Fibroblast of lung (primary cell): ENCODE measurements at regions not wholly inside any gene's neighbourhood (a gene's known extent, or its start where the extent isn't known, plus 50 kb on each side); places are given as distances from the start of the nearest gene placed in this dataset.

Experiments
- DNase-seq, 2 donors: peaks; one replicate each; pipeline versions ENCODE4 v3.0.0 to v3.0.0-alpha.2; 2010; ENCODE audit warnings: low read depth in 2 of 2
- H2AFZ ChIP-seq: 2 replicates; pipeline ENCODE4 v1.5.1; 2012; ENCODE audit warnings: low read length, control low read depth, inconsistent platforms
- H3K27ac ChIP-seq: 2 replicates; pipeline ENCODE4 v1.5.1; 2011; ENCODE audit warnings: low read length, control low read depth; ENCODE audit not compliant: insufficient read depth
- H3K27me3 ChIP-seq: 2 replicates; pipeline ENCODE4 v1.5.1; 2011; ENCODE audit warnings: mild to moderate bottlenecking, low read length; ENCODE audit not compliant: control insufficient read depth, insufficient read depth
- H3K36me3 ChIP-seq: 2 replicates; pipeline ENCODE4 v1.5.1; 2011; ENCODE audit warnings: low read length; ENCODE audit not compliant: control insufficient read depth, insufficient read depth
- H3K4me1 ChIP-seq: 2 replicates; pipeline ENCODE4 v1.5.1; 2011; ENCODE audit warnings: low read length; ENCODE audit not compliant: control insufficient read depth, insufficient read depth; ENCODE audit errors: extremely low read depth
- H3K4me2 ChIP-seq: 2 replicates; pipeline ENCODE4 v1.5.1; 2011; ENCODE audit warnings: low read length, control low read depth; ENCODE audit not compliant: insufficient read depth; ENCODE audit errors: extremely low read depth
- H3K4me3 ChIP-seq, 4 experiments: fragments of 200-600 bp in 1 of 4; sonication (generic) in 1 of 4; replicated peaks in 1 of 4; 2 replicates each; pipeline ENCODE4 v1.5.1; 2011 to 2016; ENCODE audit warnings: low read length in 4 of 4, low read depth in 3 of 4, mild to moderate bottlenecking in 3 of 4, control low read depth in 2 of 4, inconsistent platforms in 1 of 4, mixed read lengths in 1 of 4; ENCODE audit not compliant: insufficient read depth in 1 of 4; ENCODE audit errors: control extremely low read depth in 1 of 4
- H3K79me2 ChIP-seq: 2 replicates; pipeline ENCODE4 v1.5.1; 2012; ENCODE audit warnings: mild to moderate bottlenecking, low read length, inconsistent platforms; ENCODE audit not compliant: control insufficient read depth, insufficient read depth
- H3K9ac ChIP-seq: 2 replicates; pipeline ENCODE4 v1.5.1; 2011; ENCODE audit warnings: mild to moderate bottlenecking, low read length, control low read depth; ENCODE audit not compliant: insufficient read depth
- H3K9me3 ChIP-seq: 2 replicates; pipeline ENCODE4 v1.5.1; 2012; ENCODE audit warnings: low read depth, low read length; ENCODE audit not compliant: control insufficient read depth, insufficient read depth
- H4K20me1 ChIP-seq: 2 replicates; pipeline ENCODE4 v1.5.1; 2011; ENCODE audit warnings: low read length; ENCODE audit not compliant: control insufficient read depth, insufficient read depth; ENCODE audit errors: extremely low read depth
- EZH2 ChIP-seq: IDR thresholded peaks from 2 replicates; pipeline ENCODE4 v1.5.1; 2012; ENCODE audit warnings: low read length, control low read depth, mild to moderate bottlenecking; ENCODE audit errors: missing control alignments
- TF ChIP-seq, protein P1 (sequence below), 2 donors: IDR thresholded peaks in 1 of 2; conservative IDR thresholded peaks in 1 of 2; 1 replicate in 1 of 2; 2 replicates in 1 of 2; pipeline ENCODE4 v1.5.1; 2011 to 2012; ENCODE audit warnings: low read length in 2 of 2, control low read depth in 1 of 2, inconsistent platforms in 1 of 2, low read depth in 1 of 2, mild to moderate bottlenecking in 1 of 2

DNA sequence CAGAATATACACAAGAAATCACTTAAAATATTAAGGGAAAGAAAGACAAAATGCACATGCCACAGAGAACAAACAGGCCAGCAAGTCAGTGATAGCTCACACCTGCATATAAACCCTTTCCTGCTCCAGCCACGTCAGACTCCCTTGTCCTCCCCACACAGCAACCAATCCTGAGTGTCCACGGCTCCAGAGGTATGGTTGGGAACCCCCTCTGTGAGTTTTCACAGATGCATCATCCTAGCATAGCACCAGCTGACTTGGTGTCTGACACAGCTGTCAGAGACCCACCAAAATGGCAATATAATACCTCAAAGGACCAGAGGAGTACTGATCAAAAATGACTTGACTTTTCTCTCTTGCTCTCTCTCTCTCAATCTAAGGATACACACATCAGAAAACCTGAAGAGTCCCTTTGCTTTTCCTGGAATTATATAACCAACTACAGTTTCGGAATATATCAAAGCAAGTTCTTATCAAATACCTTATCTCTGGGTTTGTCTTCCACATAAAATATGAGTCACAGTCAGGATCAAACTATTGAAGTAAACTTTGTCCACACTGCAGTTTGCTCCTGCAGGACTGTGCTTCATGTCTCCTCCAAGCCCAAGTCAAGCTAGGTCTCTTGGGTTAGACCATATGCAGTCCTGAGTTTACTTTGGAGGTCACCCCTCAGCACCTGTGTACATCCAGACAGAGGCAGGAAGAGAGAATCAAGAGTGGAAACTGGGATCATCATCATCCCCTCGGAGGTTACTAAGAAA lies 187.1 kb upstream of the THBS1 start:
- H3K36me3 ChIP-seq, result no peaks in the 10 kb centered on the region
- DNase-seq, result no peak
- no peaks in the 10 kb centered on the region for H3K4me1 ChIP-seq
- H3K9ac ChIP-seq, result no peak overlapping the region
- no peak overlapping the region for H3K4me2 ChIP-seq
- H3K9me3 ChIP-seq, result no peaks in the 10 kb centered on the region
- no peak for TF ChIP-seq EZH2
- TF ChIP-seq, protein P1, sequence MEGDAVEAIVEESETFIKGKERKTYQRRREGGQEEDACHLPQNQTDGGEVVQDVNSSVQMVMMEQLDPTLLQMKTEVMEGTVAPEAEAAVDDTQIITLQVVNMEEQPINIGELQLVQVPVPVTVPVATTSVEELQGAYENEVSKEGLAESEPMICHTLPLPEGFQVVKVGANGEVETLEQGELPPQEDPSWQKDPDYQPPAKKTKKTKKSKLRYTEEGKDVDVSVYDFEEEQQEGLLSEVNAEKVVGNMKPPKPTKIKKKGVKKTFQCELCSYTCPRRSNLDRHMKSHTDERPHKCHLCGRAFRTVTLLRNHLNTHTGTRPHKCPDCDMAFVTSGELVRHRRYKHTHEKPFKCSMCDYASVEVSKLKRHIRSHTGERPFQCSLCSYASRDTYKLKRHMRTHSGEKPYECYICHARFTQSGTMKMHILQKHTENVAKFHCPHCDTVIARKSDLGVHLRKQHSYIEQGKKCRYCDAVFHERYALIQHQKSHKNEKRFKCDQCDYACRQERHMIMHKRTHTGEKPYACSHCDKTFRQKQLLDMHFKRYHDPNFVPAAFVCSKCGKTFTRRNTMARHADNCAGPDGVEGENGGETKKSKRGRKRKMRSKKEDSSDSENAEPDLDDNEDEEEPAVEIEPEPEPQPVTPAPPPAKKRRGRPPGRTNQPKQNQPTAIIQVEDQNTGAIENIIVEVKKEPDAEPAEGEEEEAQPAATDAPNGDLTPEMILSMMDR (conservative IDR thresholded peaks at IDR 0.05 in 1 of 2, IDR thresholded peaks at IDR 0.05 in 1 of 2; ENCODE audit: low read depth in 1 of 2, low read length in 2 of 2), result no peak
- H2AFZ ChIP-seq, result no peak overlapping the region
- no peak overlapping the region for H3K4me3 ChIP-seq
- H3K27me3 ChIP-seq, result no peaks in the 10 kb centered on the region
- no peaks in the 10 kb centered on the region for H3K79me2 ChIP-seq
- no peak overlapping the region for H3K27ac ChIP-seq
- no peaks in the 10 kb centered on the region for H4K20me1 ChIP-seq

DNA sequence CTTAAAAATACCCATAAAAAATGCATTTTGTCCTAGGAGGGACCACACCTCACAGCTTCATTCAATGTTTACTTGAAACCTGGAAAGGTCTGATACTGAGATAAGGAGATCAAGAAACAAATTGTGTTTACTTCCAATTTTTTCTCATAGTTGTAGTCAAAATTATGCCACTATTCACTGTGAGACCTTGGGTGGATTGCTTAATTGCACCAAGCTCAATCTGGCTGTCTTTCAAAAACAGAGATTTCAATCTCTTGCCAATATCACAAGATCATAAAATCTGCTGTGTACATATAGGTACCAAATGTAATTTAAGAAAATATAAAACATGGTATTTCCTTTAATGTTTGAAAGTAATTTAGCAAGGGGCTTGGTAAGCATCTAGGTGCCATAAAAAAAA lies 186.4 kb upstream of the THBS1 start:
- TF ChIP-seq, protein P1 (conservative IDR thresholded peaks at IDR 0.05 in 1 of 2, IDR thresholded peaks at IDR 0.05 in 1 of 2; ENCODE audit: low read depth in 1 of 2, low read length in 2 of 2), result no peak
- no peak for TF ChIP-seq EZH2
- no peak for DNase-seq

DNA sequence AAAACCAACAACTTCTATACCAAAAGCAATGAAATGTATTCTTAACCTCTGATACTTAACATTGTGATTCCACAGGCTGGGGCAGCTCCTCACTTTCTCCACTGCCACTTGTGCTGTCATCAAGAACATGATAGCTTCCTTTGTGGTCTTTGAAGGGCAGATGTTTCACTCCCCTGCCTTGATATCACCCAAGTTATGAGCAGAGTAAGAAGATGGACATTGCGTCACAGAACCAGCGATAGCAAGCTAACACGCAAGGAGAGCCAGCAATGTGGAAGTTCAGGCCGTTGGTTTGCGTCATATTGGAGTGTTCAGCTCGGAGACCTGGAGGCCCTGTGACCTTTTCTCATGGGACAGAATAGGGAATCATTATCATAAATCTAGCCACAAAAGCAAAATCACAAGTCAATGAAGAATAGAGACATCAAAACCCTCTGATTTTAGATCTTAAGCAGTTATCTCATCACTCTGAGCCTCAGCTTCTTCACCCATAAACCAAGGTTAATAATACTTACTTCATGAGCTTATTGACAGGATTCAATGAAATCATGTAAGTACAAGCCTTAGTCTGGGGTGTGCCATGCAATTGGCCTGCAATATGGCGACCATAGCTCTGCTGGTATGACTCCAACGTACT lies 183.8 kb upstream of the THBS1 start:
- no peak overlapping the region for H2AFZ ChIP-seq
- H3K9ac ChIP-seq, result no peak overlapping the region
- H3K4me3 ChIP-seq, result no peak overlapping the region
- no peak overlapping the region for H3K27ac ChIP-seq
- no peak for DNase-seq
- H3K4me2 ChIP-seq, result no peak overlapping the region
- no peaks in the 10 kb centered on the region for H3K79me2 ChIP-seq
- H3K9me3 ChIP-seq, result no peaks in the 10 kb centered on the region
- no peaks in the 10 kb centered on the region for H3K4me1 ChIP-seq
- no peaks in the 10 kb centered on the region for H3K36me3 ChIP-seq
- H4K20me1 ChIP-seq, result no peaks in the 10 kb centered on the region
- H3K27me3 ChIP-seq, result no peaks in the 10 kb centered on the region
- no peak for TF ChIP-seq EZH2
- TF ChIP-seq, protein P1 (conservative IDR thresholded peaks at IDR 0.05 in 1 of 2, IDR thresholded peaks at IDR 0.05 in 1 of 2; ENCODE audit: low read depth in 1 of 2, low read length in 2 of 2), result no peak

More for the DNA sequence above, 186.4 kb upstream of the THBS1 start:
- no peaks in the 10 kb centered on the region for H4K20me1 ChIP-seq
- H3K27me3 ChIP-seq, result no peaks in the 10 kb centered on the region
- H3K4me1 ChIP-seq, result no peaks in the 10 kb centered on the region
- H3K4me2 ChIP-seq, result no peak overlapping the region
- no peaks in the 10 kb centered on the region for H3K36me3 ChIP-seq
- H3K27ac ChIP-seq, result no peak overlapping the region
- H3K79me2 ChIP-seq, result no peaks in the 10 kb centered on the region
- no peak overlapping the region for H2AFZ ChIP-seq
- H3K9me3 ChIP-seq, result no peaks in the 10 kb centered on the region
- H3K4me3 ChIP-seq, result no peak overlapping the region
- H3K9ac ChIP-seq, result no peak overlapping the region
